CD14-positive monocyte (primary cell): ENCODE measurements at regions not wholly inside any gene's neighbourhood (a gene's known extent, or its start where the extent isn't known, plus 50 kb on each side); places are given as distances from the start of the nearest gene placed in this dataset.

Experiments used
- DNase-seq, 3 donors: peaks; one replicate each; pipeline ENCODE4 v3.0.0-alpha.2; 2011 to 2022
- H2AFZ ChIP-seq: 2 replicates; pipeline ENCODE4 v1.6.0; 2012; ENCODE audit warnings: mild to moderate bottlenecking, low read depth, low read length, inconsistent platforms; ENCODE audit not compliant: insufficient read depth, poor library complexity, severe bottlenecking
- H3K27ac ChIP-seq, 2 donors: 1 replicate in 1 of 2; 2 replicates in 1 of 2; pipeline ENCODE4 v1.5.1; 2012 to 2013; ENCODE audit warnings: low read length in 2 of 2, control low read depth in 1 of 2, inconsistent platforms in 1 of 2, low read depth in 1 of 2, mild to moderate bottlenecking in 1 of 2
- H3K27me3 ChIP-seq, 2 donors: one replicate each; pipeline versions ENCODE4 v1.6.0 to v1.6.1; 2011 to 2013; ENCODE audit warnings: low read length in 2 of 2; ENCODE audit not compliant: control insufficient read depth in 2 of 2, insufficient read depth in 2 of 2
- H3K36me3 ChIP-seq, 2 donors: replicated peaks in 1 of 2; 1 replicate in 1 of 2; 2 replicates in 1 of 2; pipeline versions ENCODE4 v1.5.1 to v1.6.1; 2012 to 2013; ENCODE audit warnings: low read length in 2 of 2, control low read depth in 1 of 2, inconsistent platforms in 1 of 2, mild to moderate bottlenecking in 1 of 2; ENCODE audit not compliant: insufficient read depth in 2 of 2, control insufficient read depth in 1 of 2
- H3K4me1 ChIP-seq, 2 donors: 1 replicate in 1 of 2; 2 replicates in 1 of 2; pipeline versions ENCODE4 v1.5.1 to v1.6.1; 2012 to 2013; ENCODE audit warnings: low read length in 2 of 2, control low read depth in 1 of 2, inconsistent platforms in 1 of 2, mild to moderate bottlenecking in 1 of 2, moderate library complexity in 1 of 2; ENCODE audit not compliant: insufficient read depth in 2 of 2, control insufficient read depth in 1 of 2
- H3K4me2 ChIP-seq: replicated peaks from 2 replicates; pipeline ENCODE3; 2012; ENCODE audit warnings: low read length, moderate library complexity, mild to moderate bottlenecking; ENCODE audit not compliant: poor library complexity, severe bottlenecking; ENCODE audit errors: extremely low read depth
- H3K4me3 ChIP-seq, 3 experiments: fragments of 200-600 bp in 1 of 3; sonication (generic) in 1 of 3; replicated peaks in 1 of 3; 1 replicate in 2 of 3; 2 replicates in 1 of 3; pipeline ENCODE4 v1.5.1; 2011 to 2013; ENCODE audit warnings: low read length in 3 of 3, mild to moderate bottlenecking in 3 of 3, control low read depth in 2 of 3, low read depth in 2 of 3, inconsistent platforms in 1 of 3, moderate library complexity in 1 of 3
- H3K79me2 ChIP-seq: 2 replicates; pipeline ENCODE4 v1.6.0; 2012; ENCODE audit warnings: mild to moderate bottlenecking, control low read depth, inconsistent platforms, low read length, moderate library complexity; ENCODE audit not compliant: insufficient read depth
- H3K9ac ChIP-seq: 2 replicates; pipeline ENCODE4 v1.6.0; 2017; ENCODE audit warnings: low read length, mild to moderate bottlenecking; ENCODE audit not compliant: insufficient read depth, poor library complexity, severe bottlenecking
- H3K9me3 ChIP-seq, 2 donors: replicated peaks in 1 of 2; 1 replicate in 1 of 2; 2 replicates in 1 of 2; pipeline versions ENCODE4 v1.5.1 to v1.6.1; 2012 to 2013; ENCODE audit warnings: low read length in 2 of 2, control low read depth in 1 of 2; ENCODE audit not compliant: control insufficient read depth in 1 of 2, insufficient read depth in 1 of 2
- H4K20me1 ChIP-seq: 2 replicates; pipeline ENCODE4 v1.6.0; 2012; ENCODE audit warnings: mild to moderate bottlenecking, low read length, control low read depth, moderate library complexity; ENCODE audit not compliant: insufficient read depth
- H3K27ac Mint-ChIP-seq, 7 donors: one replicate each; pipeline ENCODE4 v1.8.0; 2020; ENCODE audit warnings: mild to moderate bottlenecking in 7 of 7, mixed read lengths in 7 of 7, moderate library complexity in 6 of 7, inconsistent platforms in 2 of 7
- H3K27me3 Mint-ChIP-seq, 3 donors: one replicate each; pipeline ENCODE4 v1.8.0; 2021 to 2022; ENCODE audit warnings: low read depth in 3 of 3, mild to moderate bottlenecking in 3 of 3, mixed read lengths in 3 of 3, moderate library complexity in 3 of 3, inconsistent platforms in 1 of 3
- H3K36me3 Mint-ChIP-seq, 2 donors: one replicate each; pipeline ENCODE4 v1.8.0; 2020; ENCODE audit warnings: mixed read lengths in 2 of 2, inconsistent platforms in 1 of 2, mild to moderate bottlenecking in 1 of 2
- H3K4me1 Mint-ChIP-seq: one replicate; pipeline ENCODE4 v1.8.0; 2020; ENCODE audit warnings: mild to moderate bottlenecking, mixed read lengths
- H3K4me3 Mint-ChIP-seq, 2 donors: one replicate each; pipeline ENCODE4 v1.8.0; 2020; ENCODE audit warnings: mild to moderate bottlenecking in 2 of 2, mixed read lengths in 2 of 2, moderate library complexity in 1 of 2
- H3K9me3 Mint-ChIP-seq, 7 donors: one replicate each; pipeline ENCODE4 v1.8.0; 2020 to 2022; ENCODE audit warnings: mixed read lengths in 7 of 7, mild to moderate bottlenecking in 6 of 7, moderate library complexity in 6 of 7, inconsistent platforms in 2 of 7
- CTCF ChIP-seq: fragments of 200-600 bp; IDR thresholded peaks from one replicate; pipeline ENCODE4 v1.8.0; 2022; ENCODE audit warnings: antibody characterized with exemption, mild to moderate bottlenecking
- WGBS: methylation state at CpG from one replicate; pipeline ENCODE4 v1.1.5; 2013; ENCODE audit warnings: missing lambda C conversion rate; ENCODE audit not compliant: insufficient coverage; 5-methylcytosine and 5-hydroxymethylcytosine counted together
- intact Hi-C, 2 donors: fragments of 100-400 bp; cut with micrococcal nuclease; formaldehyde crosslinking; loops; one replicate each; pipeline versions ENCODE4 v1.15.0 to v1.15.1; 2023

DNA sequence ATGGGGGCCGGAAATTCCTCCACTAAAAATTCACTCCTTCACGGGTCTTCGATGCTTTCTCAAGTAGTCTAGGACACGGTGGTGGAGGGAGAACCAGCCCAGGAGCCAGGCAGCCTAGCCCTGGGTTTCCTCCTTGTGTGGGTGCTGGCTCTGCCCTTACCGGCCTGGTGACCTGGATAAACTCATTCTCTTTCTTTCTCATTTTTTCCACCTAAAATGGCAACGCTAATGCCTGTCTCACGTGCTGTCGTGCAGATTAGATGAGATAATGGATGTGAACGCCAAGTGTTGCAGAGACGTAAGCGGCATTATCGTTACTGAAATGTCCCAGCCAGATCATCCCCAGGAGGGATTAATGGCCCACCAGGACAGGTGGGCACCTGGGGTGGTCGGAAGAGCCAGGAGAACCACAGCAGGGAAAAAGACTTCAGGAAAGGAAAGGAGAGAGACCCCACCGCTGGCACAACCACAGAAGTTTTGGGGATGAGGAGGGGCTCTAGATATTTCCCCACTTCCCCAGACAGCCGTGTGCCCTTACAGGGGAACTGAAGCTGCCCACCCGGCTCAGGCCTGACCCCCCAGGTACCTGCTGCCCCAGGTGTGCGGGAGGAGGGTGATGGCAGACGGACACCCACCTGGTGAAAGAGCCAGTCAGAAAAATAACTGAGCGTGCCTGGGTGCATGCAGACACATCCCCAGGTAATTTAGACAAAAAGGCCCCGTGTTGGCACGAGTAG is 100.8 kb upstream of the ASAP2 start:
- Histone ChIP-seq H3K9me3 (no peaks in the 10 kb centered on the region), H3K9ac (no peak overlapping the region), H3K27ac (no peak overlapping the region), H4K20me1 (no peaks in the 10 kb centered on the region), H2AFZ (no peak overlapping the region), H3K36me3 (no peaks in the 10 kb centered on the region), H3K27me3 (no peaks in the 10 kb centered on the region), H3K4me1 (peaks cover 3 to 6% of the 10 kb centered on the region in 2 donors), H3K4me2 (no peak overlapping the region), H3K4me3 (no peak overlapping the region), H3K79me2 (no peaks in the 10 kb centered on the region)
- Mint-ChIP-seq H3K27me3 (peaks cover 0 to 4% (median 0%) of the 10 kb centered on the region in 3 donors), H3K27ac (peak overlapping the region in 1 of 7 donors; percentile 51), H3K9me3 (peaks cover 0 to under 1% (median 0%) of the 10 kb centered on the region in 7 donors), H3K4me3 (no peak overlapping the region), H3K4me1 (peaks cover 8% of the 10 kb centered on the region), H3K36me3 (no peaks in the 10 kb centered on the region)
- TF ChIP-seq CTCF: no peak
- 79% methylated on average over 16 of the region's 21 CpGs for WGBS
- DNase-seq: no peak
- intact Hi-C loops: no loop called here

DNA sequence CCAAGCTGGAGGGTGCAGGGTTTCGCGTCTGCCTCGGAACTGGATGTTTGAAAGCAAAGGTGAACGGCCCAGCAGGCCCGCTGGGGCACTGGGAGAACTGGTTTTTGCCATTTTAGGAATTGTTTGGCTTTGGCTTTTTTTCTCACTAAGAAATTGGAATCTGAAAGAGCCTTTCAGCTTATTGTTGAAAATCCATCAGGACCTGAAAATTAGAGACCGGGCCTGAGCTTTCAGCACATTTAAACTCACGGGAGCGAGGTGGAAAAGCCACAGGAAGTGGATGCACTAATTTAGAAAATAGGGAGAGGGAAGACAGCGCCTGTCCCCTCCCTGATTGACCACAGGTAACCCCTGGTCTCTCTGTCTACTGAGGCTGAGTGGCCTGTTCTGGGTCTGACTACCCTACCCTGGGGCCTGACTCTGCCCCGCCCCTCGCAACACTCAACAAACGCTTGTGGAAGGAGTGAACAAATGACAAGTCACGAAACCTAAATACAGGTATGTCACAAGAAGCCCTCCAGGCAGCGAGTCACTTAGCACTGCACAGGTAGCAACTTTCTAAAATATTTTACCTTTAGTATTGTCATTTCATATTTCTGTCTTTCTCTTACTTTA is 100.3 kb upstream of the MBOAT2 start:
- Histone ChIP-seq H3K36me3 (no peaks in the 10 kb centered on the region), H3K4me2 (no peak overlapping the region), H3K79me2 (no peaks in the 10 kb centered on the region), H3K27me3 (no peaks in the 10 kb centered on the region), H3K27ac (no peak overlapping the region), H3K4me3 (no peak overlapping the region), H3K9ac (no peak overlapping the region), H2AFZ (no peak overlapping the region), H3K4me1 (peaks cover 3 to 6% of the 10 kb centered on the region in 2 donors), H3K9me3 (no peaks in the 10 kb centered on the region), H4K20me1 (no peaks in the 10 kb centered on the region)
- WGBS: 86% methylated on average over 7 of the region's 14 CpGs
- H3K9me3 Mint-ChIP-seq: no peaks in the 10 kb centered on the region
- no peak overlapping the region for H3K4me3 Mint-ChIP-seq
- intact Hi-C loops: no loop called here
- peaks cover 11% of the 10 kb centered on the region for H3K4me1 Mint-ChIP-seq
- H3K27me3 Mint-ChIP-seq: peaks cover 0 to 4% (median 0%) of the 10 kb centered on the region in 3 donors
- H3K27ac Mint-ChIP-seq: peak overlapping the region in 1 of 7 donors; percentile 42
- no peaks in the 10 kb centered on the region for H3K36me3 Mint-ChIP-seq
- no peak for TF ChIP-seq CTCF
- DNase-seq: no peak
